ENCODE measurements at regions not wholly inside any gene's neighbourhood (a gene's known extent, or its start where the extent isn't known, plus 50 kb on each side); places are given as distances from the start of the nearest gene placed in this dataset.

DNA sequence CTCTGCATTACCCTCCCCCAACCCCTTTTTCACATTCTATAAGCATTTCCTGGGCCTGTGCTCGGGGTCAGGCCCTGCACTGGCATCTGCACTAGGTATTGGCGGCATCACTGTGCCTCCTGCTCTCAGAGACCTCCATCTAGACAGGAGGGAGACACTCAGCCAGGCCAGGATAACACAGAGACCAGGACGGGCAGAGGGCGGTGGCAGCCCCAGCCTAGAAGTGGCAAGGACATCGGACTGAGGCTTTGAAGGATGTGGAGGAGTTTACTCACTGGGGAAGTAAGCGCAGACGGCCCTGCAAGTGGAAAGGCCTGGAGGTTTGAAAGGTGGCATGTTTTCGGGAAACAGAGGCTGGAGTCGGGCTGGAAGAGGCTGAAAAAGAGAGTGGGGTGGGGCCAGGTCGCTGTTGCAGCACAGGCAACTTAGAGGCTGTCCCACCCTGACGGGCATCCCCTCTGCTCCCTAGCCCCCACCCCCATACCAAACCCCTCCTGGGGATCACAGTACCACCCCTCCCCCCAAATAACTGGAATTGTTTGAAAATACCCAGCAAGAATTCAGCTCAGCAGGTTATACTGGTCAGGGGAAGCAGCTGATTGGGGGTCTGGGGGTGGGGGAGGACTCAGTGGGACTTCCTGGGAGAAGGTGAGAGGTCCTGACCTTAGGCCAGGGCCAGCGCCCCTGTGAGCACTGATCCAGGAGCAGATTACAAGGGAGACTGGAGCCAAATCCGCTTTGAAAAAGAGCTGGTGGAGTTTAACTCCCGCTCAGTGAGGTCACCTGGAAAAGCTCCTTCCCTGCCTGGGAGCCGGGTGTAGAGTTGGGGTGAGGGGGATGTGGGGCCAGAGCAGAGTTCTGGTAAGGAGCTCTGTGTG is 121.8 kb upstream of the WNT4 start:
- no peak for DNase-seq (ENCODE audit: low read depth in 2 of 2)

- no peak for DNase-seq (ENCODE audit: low read depth in 2 of 2)
Observed at GRCh38 chr1:22266141-22266540, 123.2 kb upstream of the WNT4 start.

- DNase-seq (ENCODE audit: low read depth in 2 of 2) = no peak
Observed at GRCh38 chr1:22267413-22268175, 124.7 kb upstream of the WNT4 start.

GRCh38 chr1:22268327-22268726 is 125.4 kb upstream of the WNT4 start:
- DNase-seq (ENCODE audit: low read depth in 2 of 2) = no peak

- DNase-seq (ENCODE audit: low read depth in 2 of 2) = no peak
Observed at GRCh38 chr1:22271847-22272801, 129.2 kb upstream of the WNT4 start.

DNA sequence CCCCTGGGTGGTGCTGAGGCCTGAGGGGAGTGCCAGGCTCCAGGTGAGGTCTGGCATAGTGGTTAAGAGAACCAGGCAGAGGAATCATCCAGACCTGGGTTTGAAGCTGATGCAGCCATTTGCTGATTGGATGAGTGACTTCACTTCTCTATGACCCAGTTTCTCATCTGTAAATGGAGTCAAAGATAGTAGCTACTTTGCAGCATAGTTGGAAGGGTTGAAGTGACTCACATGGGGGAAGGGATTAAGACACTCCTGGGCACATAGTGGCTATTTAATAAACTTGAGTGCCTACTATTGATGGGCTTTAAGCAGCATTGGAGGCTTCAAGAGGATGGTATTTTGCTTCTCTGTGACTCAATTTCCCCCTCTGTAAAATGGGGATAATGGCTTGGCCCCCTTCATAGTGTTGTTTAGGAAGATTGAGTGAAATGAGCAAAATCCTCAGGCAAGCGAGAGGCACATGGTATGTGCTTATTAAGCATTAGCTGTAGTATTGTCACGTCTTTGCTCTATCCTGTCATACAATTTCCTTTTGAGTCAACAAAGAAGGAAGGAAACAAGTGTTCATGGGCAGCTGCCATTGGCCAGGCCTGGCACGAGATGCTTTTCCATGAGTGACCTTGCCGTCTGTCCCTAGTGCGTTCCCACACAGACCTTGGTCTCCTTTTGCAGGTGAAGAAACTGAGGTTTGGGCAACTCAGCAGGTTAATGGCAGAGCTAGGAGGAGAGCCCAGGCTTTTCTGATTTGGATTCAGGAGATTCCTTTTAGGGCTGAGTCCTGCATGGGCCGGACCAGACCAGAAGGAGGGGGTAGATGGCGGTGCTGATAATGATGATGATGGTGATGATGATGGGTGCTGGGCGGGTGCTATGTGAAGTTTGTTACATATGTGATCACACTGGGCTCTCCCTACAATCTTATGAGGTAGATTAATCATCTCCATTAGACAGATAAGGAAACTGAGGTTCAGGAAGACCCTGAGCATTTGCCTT is 131.1 kb upstream of the WNT4 start:
- DNase-seq (ENCODE audit: low read depth in 2 of 2) = no peak

DNA sequence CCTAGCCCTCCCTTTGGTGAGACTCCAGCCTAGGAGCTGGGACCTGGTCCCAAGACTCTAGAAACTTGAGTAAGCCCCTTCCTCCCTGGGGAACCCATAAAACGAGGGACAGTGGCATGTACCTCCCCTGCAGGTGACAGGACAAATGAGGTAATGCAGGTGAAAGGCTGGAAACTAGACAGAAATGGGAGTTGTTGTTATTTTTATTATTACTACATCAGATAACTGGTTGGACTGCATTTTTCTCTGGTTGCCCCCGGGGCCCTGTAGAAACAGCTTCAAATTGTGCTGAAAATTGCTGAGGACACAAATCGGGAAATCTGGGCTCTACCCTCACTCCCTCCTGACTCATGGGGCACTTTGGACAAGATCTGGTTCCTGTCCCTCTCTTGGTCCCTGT is 132.3 kb upstream of the WNT4 start:
- DNase-seq (ENCODE audit: low read depth in 2 of 2) = no peak

DNA sequence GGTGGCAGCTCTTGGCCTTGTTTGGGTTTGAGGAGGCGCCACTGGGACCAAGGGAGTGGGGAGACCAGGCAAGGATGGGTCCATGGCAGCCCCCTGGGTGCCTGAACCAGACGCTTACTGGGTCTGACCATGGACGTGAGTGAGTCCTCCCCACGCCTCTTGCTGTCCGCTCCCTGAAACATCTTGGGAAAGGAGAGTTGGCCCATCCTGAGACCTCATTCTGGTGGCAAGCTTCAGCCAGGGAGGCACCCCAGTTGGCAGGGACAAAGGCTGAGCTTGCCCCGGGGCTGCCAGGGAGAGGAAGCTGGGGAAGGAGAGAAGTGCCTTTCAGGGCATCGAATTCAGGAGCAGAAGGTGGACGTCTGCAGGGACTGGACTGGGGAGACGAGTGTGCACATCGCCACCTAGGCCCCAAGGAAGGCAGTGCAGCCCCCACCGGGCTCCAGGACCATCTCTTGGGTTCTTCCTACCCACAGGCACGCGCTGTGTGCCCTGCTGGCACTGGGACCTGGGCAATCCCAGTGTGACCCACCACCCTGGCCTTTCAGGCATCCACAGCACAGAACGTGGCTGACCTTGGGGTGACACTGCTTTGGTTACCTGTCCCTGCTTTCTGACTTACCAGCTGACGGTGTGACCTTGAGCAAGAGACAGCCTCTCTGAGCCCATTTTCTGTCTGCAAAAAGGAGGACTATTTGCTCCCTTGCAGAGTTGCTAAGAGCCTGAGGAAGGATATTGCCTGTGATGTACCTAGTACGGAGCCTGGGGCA is 132.9 kb upstream of the WNT4 start:
- DNase-seq (ENCODE audit: low read depth in 2 of 2) = peak in 1 of 2 experiments; percentile 32

DNA sequence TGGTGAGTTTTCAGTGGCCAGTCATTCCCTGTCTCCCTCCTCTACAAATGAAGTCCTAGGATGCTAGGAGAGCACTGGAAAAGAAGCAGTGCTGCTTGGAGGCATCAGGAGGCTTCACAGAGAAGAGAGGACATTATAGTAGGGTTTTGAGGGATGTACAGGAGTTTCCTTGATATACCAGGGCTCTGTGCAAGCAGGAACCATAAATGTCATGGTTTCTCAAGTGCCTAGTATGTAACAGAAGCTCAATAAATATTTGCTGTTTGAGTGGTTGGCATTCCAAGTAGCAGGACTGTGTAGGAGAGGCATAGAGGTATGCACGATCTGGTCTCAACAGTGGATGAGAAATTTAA is 133.5 kb upstream of the WNT4 start:
- no peak for DNase-seq (ENCODE audit: low read depth in 2 of 2)

DNA sequence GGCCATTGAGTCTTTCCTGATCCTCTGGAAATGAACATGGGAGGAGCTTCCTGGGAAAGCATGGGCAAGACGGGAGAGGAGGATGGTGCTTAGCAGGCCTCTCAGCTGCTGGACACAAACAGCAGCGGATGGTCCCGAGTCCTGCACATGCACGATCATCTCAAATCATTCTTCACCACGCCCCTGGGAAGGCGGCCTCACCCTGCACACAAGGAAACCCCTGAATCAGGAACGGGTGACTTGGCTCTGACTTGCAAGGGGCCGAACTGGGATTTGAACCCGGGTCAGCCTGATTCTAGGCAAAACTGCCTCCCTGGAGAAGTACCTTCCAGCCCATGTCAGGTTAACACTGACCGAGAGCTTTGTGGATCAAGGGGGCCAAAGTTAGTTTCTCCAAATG is 134.8 kb upstream of the WNT4 start:
- DNase-seq (ENCODE audit: low read depth in 2 of 2) = no peak

DNA sequence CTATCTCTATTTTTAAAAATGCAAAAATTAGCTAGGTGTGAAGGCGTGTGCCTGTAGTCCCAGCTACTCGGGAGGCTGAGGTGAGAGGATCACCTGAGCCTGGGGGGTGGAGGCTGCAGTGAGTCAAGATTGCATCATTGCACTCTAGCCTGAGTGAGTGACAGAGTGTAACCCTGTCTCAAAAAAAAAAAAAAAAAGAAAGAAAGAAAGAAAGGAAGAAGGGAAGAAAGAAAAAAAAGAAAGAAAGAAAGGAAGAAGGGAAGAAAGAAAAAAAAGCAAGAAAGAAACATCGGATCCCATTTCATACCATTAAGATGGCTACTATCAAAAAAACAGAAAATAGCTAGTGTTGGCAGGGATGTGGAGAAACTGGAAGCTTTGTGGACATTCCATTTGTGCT is 136.8 kb upstream of the WNT4 start:
- no peak for DNase-seq (ENCODE audit: low read depth in 2 of 2)

GRCh38 chr1:22280526-22280925 is 137.6 kb upstream of the WNT4 start:
- no peak for DNase-seq (ENCODE audit: low read depth in 2 of 2)

- DNase-seq (ENCODE audit: low read depth in 2 of 2) = no peak
Observed at GRCh38 chr1:22281521-22282363, 138.8 kb upstream of the WNT4 start.

DNA sequence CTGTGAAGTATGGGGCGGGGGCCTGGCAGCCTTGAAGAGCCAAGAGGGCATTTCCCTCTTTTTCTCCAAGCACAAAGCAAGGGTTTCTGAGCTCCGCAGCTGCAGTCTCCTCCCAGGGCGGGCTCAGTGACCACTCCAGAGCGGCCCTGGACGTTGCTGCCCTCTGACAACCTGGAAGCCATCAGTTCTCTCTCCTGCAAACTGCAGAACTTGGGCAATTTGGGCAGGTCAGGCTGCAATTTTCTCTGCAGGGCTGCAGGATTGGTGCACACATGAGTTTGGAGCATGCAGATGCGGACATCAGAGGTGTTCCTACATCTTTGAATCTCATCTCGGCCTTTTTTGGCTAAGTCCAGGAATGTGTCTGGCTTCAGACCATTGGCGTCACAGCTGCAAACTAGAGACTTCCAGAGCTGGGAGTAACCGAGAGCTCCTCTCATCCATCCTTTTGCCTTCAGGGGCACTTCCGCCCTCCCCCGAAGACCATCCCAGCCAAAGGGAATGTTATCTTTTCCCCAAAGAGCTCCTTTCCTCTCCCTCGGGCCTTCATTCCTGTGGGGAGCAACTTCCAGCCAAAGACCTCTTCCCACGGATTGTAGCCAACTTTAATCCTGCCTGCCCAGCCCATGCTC is 139.6 kb upstream of the WNT4 start:
- no peak for DNase-seq (ENCODE audit: low read depth in 2 of 2)

GRCh38 chr1:22283596-22283995 is 140.7 kb upstream of the WNT4 start:
- no peak for DNase-seq (ENCODE audit: low read depth in 2 of 2)

- DNase-seq (ENCODE audit: low read depth in 2 of 2) = no peak
Observed at GRCh38 chr1:22284236-22284635, 141.3 kb upstream of the WNT4 start.

GRCh38 chr1:22284906-22285548 is 142.1 kb upstream of the WNT4 start:
- no peak for DNase-seq (ENCODE audit: low read depth in 2 of 2)

All from stimulated activated CD4-positive, alpha-beta T cell treated with anti-CD3 and anti-CD28 coated beads, Interleukin-12 subunit alpha, Interleukin-12 subunit beta, amount 100 ng/mL, for 24 hours (primary cell).